ENCODE measurements at regions not wholly inside any gene's neighbourhood (a gene's known extent, or its start where the extent isn't known, plus 50 kb on each side); places are given as distances from the start of the nearest gene placed in this dataset.

- in situ Hi-C loops (cut with MboI; ENCODE audit: low sequenced_read_pairs in 4 of 4): no loop called here
- H3K4me1 ChIP-seq: no peaks in the 10 kb centered on the region
- TF ChIP-seq CTCF (IDR thresholded peaks at IDR 0.05 in 4 of 5, conservative IDR thresholded peaks at IDR 0.05 in 1 of 5): no peak
- TF ChIP-seq POLR2A (IDR thresholded peaks at IDR 0.05): no peak
- no peaks in the 10 kb centered on the region for H3K36me3 ChIP-seq
- no peak overlapping the region for H3K4me3 ChIP-seq
- H3K27me3 ChIP-seq: no peaks in the 10 kb centered on the region
- ATAC-seq: no peak
- no peaks in the 10 kb centered on the region for H3K9me3 ChIP-seq
- H3K27ac ChIP-seq: no peak overlapping the region
- DNase-seq: no peak
- intact Hi-C loops (cut with DNase I; ENCODE audit: low total_unique reads): no loop called here
Observed at GRCh38 chr2:12847694-12848575, 131.2 kb downstream of the TRIB2 start.

GRCh38 chr2:12852135-12852534, 135.4 kb downstream of the TRIB2 start:
- Histone ChIP-seq H3K27me3 (no peaks in the 10 kb centered on the region), H3K9me3 (no peaks in the 10 kb centered on the region), H3K4me3 (no peak overlapping the region), H3K27ac (no peak overlapping the region), H3K36me3 (no peaks in the 10 kb centered on the region), H3K4me1 (no peaks in the 10 kb centered on the region)
- no peak for ATAC-seq
- no peak for DNase-seq
- intact Hi-C loops (cut with DNase I; ENCODE audit: low total_unique reads): no loop called here
- TF ChIP-seq POLR2A (IDR thresholded peaks at IDR 0.05) (no peak), CTCF (IDR thresholded peaks at IDR 0.05 in 4 of 5, conservative IDR thresholded peaks at IDR 0.05 in 1 of 5) (no peak)
- in situ Hi-C loops (cut with MboI; ENCODE audit: low sequenced_read_pairs in 4 of 4): no loop called here

GRCh38 chr2:12854001-12854530, 137.3 kb downstream of the TRIB2 start:
- DNase-seq (no peak), ATAC-seq (no peak)
- Histone ChIP-seq H3K27me3 (no peaks in the 10 kb centered on the region), H3K9me3 (no peaks in the 10 kb centered on the region), H3K36me3 (no peaks in the 10 kb centered on the region), H3K27ac (no peak overlapping the region), H3K4me1 (no peaks in the 10 kb centered on the region), H3K4me3 (no peak overlapping the region)
- intact Hi-C loops (cut with DNase I; ENCODE audit: low total_unique reads) (no loop called here), in situ Hi-C loops (cut with MboI; ENCODE audit: low sequenced_read_pairs in 4 of 4) (no loop called here)
- no peak for TF ChIP-seq CTCF (IDR thresholded peaks at IDR 0.05 in 4 of 5, conservative IDR thresholded peaks at IDR 0.05 in 1 of 5)
- no peak for TF ChIP-seq POLR2A (IDR thresholded peaks at IDR 0.05)

GRCh38 chr2:12855508-12855907, 138.8 kb downstream of the TRIB2 start:
- Histone ChIP-seq H3K4me1 (no peaks in the 10 kb centered on the region), H3K27me3 (no peaks in the 10 kb centered on the region), H3K4me3 (no peak overlapping the region), H3K27ac (no peak overlapping the region), H3K36me3 (no peaks in the 10 kb centered on the region), H3K9me3 (no peaks in the 10 kb centered on the region)
- no peak for DNase-seq
- in situ Hi-C loops (cut with MboI; ENCODE audit: low sequenced_read_pairs in 4 of 4) (no loop called here), intact Hi-C loops (cut with DNase I; ENCODE audit: low total_unique reads) (no loop called here)
- no peak for TF ChIP-seq POLR2A (IDR thresholded peaks at IDR 0.05)
- TF ChIP-seq CTCF (IDR thresholded peaks at IDR 0.05 in 4 of 5, conservative IDR thresholded peaks at IDR 0.05 in 1 of 5): no peak
- no peak for ATAC-seq

Measured in gastrocnemius medialis (tissue), 4 donors.